OCI-LY1 (cell line): ENCODE measurements at regions not wholly inside any gene's neighbourhood (a gene's known extent, or its start where the extent isn't known, plus 50 kb on each side); places are given as distances from the start of the nearest gene placed in this dataset.

Experiments used
- H2AFZ ChIP-seq: fragments of 200-600 bp; sonication (generic), shearing (Covaris generic); 2 replicates; pipeline ENCODE4 v1.6.0; 2014; ENCODE audit warnings: antibody characterized with exemption, mild to moderate bottlenecking, low read length
- H3F3A ChIP-seq: fragments of 200-600 bp; sonication (generic), shearing (Covaris generic); 2 replicates; pipeline ENCODE4 v1.6.0; 2014; ENCODE audit warnings: mild to moderate bottlenecking, antibody characterized with exemption, low read length, moderate library complexity; ENCODE audit not compliant: insufficient read depth
- H3K27ac ChIP-seq: fragments of 200-600 bp; sonication (generic); 2 replicates; pipeline ENCODE4 v1.5.1; 2014; ENCODE audit warnings: low read length, mixed run types, mild to moderate bottlenecking, low read depth; ENCODE audit not compliant: poor library complexity, severe bottlenecking
- H3K27me3 ChIP-seq: fragments of 200-600 bp; sonication (generic); 2 replicates; pipeline ENCODE4 v1.6.0; 2014; ENCODE audit warnings: antibody characterized with exemption, mild to moderate bottlenecking, low read length, moderate library complexity; ENCODE audit not compliant: insufficient read depth
- H3K36me3 ChIP-seq: fragments of 200-600 bp; sonication (generic); 2 replicates; pipeline ENCODE4 v1.6.1; 2014; ENCODE audit warnings: mild to moderate bottlenecking, antibody characterized with exemption, low read length, moderate library complexity, mixed read lengths; ENCODE audit not compliant: insufficient read depth
- H3K4me1 ChIP-seq: fragments of 200-600 bp; sonication (generic); 2 replicates; pipeline ENCODE4 v1.5.1; 2014; ENCODE audit warnings: mild to moderate bottlenecking, low read length, moderate library complexity; ENCODE audit not compliant: insufficient read depth, severe bottlenecking
- H3K4me2 ChIP-seq: fragments of 200-600 bp; sonication (generic), shearing (Covaris generic); 2 replicates; pipeline ENCODE4 v1.6.1; 2014; ENCODE audit warnings: low read length
- H3K4me3 ChIP-seq: fragments of 200-600 bp; sonication (generic); 2 replicates; pipeline ENCODE4 v1.5.1; 2014; ENCODE audit warnings: low read length, low read depth, mild to moderate bottlenecking, mixed read lengths; ENCODE audit not compliant: poor library complexity, severe bottlenecking
- H3K79me2 ChIP-seq: fragments of 200-600 bp; shearing (Covaris generic); 2 replicates; pipeline ENCODE4 v1.6.1; 2016; ENCODE audit warnings: mixed run types, low read length, mixed read lengths; ENCODE audit not compliant: insufficient read depth
- H3K9ac ChIP-seq: fragments of 200-600 bp; sonication (generic), shearing (Covaris generic); 2 replicates; pipeline ENCODE4 v1.6.1; 2014; ENCODE audit warnings: mild to moderate bottlenecking, low read length, mixed read lengths
- H3K9me2 ChIP-seq: fragments of 200-600 bp; sonication (generic), shearing (Covaris generic); 2 replicates; pipeline ENCODE4 v1.6.1; 2014; ENCODE audit warnings: low read depth, mild to moderate bottlenecking, low read length, mixed read lengths
- H3K9me3 ChIP-seq: fragments of 200-600 bp; shearing (Covaris generic); 2 replicates; pipeline ENCODE4 v1.6.1; 2014; ENCODE audit warnings: low read length, mixed read lengths
- H4K20me1 ChIP-seq: fragments of 200-600 bp; sonication (generic), shearing (Covaris generic); 2 replicates; pipeline ENCODE4 v1.6.0; 2016; ENCODE audit warnings: mild to moderate bottlenecking, low read length; ENCODE audit not compliant: insufficient read depth
- EZH2 ChIP-seq: fragments of 200-600 bp; sonication (generic), shearing (Covaris generic); IDR thresholded peaks from 2 replicates; pipeline ENCODE4 v1.8.0; 2017; ENCODE audit warnings: borderline replicate concordance, mixed run types, mild to moderate bottlenecking, antibody characterized with exemption, low read length, moderate library complexity, mixed read lengths
- TF ChIP-seq, protein P1 (sequence below): fragments of 200-600 bp; sonication (generic), shearing (Covaris generic); IDR thresholded peaks from 2 replicates; pipeline ENCODE4 v1.5.1; 2017; ENCODE audit warnings: mild to moderate bottlenecking, antibody characterized with exemption, low read length, moderate library complexity, mixed read lengths

DNA sequence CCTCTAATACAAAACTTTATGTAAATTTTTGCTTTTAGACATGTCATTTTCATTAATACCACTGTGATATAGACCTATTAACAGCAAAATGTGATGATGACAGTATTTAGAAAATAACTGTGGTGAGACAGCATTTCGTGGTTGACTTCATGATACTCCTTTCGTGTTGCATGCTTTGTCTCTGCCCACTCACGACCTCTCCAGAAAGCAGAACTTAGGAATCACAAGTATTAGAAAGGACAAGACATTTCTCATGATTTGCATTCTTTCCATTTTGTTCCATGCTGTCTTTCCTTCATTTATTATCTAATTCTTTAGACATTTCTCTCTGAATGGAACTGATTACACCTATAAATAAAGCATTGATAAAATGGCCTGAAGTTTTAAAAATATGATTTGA lies 85.2 kb upstream of the POU3F3 start:
- no peak overlapping the region for H3K9ac ChIP-seq
- H3K9me3 ChIP-seq = no peaks in the 10 kb centered on the region
- no peaks in the 10 kb centered on the region for H3K4me1 ChIP-seq
- H4K20me1 ChIP-seq = no peaks in the 10 kb centered on the region
- no peaks in the 10 kb centered on the region for H3F3A ChIP-seq
- no peak overlapping the region for H3K4me3 ChIP-seq
- no peaks in the 10 kb centered on the region for H3K36me3 ChIP-seq
- no peak overlapping the region for H3K27ac ChIP-seq
- TF ChIP-seq, protein P1, sequence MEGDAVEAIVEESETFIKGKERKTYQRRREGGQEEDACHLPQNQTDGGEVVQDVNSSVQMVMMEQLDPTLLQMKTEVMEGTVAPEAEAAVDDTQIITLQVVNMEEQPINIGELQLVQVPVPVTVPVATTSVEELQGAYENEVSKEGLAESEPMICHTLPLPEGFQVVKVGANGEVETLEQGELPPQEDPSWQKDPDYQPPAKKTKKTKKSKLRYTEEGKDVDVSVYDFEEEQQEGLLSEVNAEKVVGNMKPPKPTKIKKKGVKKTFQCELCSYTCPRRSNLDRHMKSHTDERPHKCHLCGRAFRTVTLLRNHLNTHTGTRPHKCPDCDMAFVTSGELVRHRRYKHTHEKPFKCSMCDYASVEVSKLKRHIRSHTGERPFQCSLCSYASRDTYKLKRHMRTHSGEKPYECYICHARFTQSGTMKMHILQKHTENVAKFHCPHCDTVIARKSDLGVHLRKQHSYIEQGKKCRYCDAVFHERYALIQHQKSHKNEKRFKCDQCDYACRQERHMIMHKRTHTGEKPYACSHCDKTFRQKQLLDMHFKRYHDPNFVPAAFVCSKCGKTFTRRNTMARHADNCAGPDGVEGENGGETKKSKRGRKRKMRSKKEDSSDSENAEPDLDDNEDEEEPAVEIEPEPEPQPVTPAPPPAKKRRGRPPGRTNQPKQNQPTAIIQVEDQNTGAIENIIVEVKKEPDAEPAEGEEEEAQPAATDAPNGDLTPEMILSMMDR = no peak
- TF ChIP-seq EZH2 = no peak
- no peaks in the 10 kb centered on the region for H3K27me3 ChIP-seq
- no peaks in the 10 kb centered on the region for H3K9me2 ChIP-seq
- H2AFZ ChIP-seq = no peak overlapping the region
- no peaks in the 10 kb centered on the region for H3K79me2 ChIP-seq
- no peak overlapping the region for H3K4me2 ChIP-seq

GRCh38 chr2:104769096-104769495 lies 84.8 kb upstream of the POU3F3 start:
- H3K4me1 ChIP-seq = no peaks in the 10 kb centered on the region
- no peak for TF ChIP-seq EZH2
- TF ChIP-seq, protein P1 = no peak
- H3F3A ChIP-seq = no peaks in the 10 kb centered on the region
- H3K79me2 ChIP-seq = no peaks in the 10 kb centered on the region
- no peaks in the 10 kb centered on the region for H3K27me3 ChIP-seq
- no peaks in the 10 kb centered on the region for H3K9me3 ChIP-seq
- no peak overlapping the region for H3K27ac ChIP-seq
- no peaks in the 10 kb centered on the region for H3K9me2 ChIP-seq
- H2AFZ ChIP-seq = no peak overlapping the region
- no peak overlapping the region for H3K9ac ChIP-seq
- H3K4me3 ChIP-seq = no peak overlapping the region
- H4K20me1 ChIP-seq = no peaks in the 10 kb centered on the region
- no peaks in the 10 kb centered on the region for H3K36me3 ChIP-seq
- no peak overlapping the region for H3K4me2 ChIP-seq

DNA sequence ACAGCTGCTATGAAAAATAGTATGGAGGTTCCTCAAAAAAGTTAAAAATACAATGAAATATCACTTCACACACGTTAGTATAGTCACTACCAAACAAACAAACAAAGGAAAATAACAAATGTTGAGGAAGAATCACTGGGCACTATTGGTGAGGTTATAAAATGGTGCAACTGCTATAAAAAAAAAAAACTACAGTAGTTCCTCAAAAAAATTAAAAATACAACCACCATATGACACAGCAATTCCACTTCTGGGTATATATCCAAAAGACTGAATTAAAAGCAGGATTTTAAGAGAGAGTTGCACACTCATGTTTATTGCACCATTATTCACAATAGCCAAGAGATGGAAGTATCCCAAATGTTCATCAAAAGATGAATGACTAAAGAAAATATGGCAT lies 80.9 kb upstream of the POU3F3 start:
- Histone ChIP-seq H3K4me3 (no peak overlapping the region), H3K9me3 (no peaks in the 10 kb centered on the region), H3K9me2 (no peaks in the 10 kb centered on the region), H3K4me1 (no peaks in the 10 kb centered on the region), H3K79me2 (no peaks in the 10 kb centered on the region), H3K9ac (no peak overlapping the region), H3K27me3 (no peaks in the 10 kb centered on the region), H4K20me1 (no peaks in the 10 kb centered on the region), H3K36me3 (no peaks in the 10 kb centered on the region), H3K27ac (no peak overlapping the region), H3K4me2 (no peak overlapping the region), H2AFZ (no peak overlapping the region), H3F3A (no peaks in the 10 kb centered on the region)
- TF ChIP-seq, protein P1 = no peak
- TF ChIP-seq EZH2 = no peak
